Activated effector memory CD4-positive, alpha-beta T cell treated with Interleukin-2 at 50 U/mL for 16 hours (primary cell): ENCODE measurements at regions not wholly inside any gene's neighbourhood (a gene's known extent, or its start where the extent isn't known, plus 50 kb on each side); places are given as distances from the start of the nearest gene placed in this dataset.
A peak's percentile ranks its signal among the peaks of the same experiment; 100 is the strongest.
"Not testable (repeated sequence)": the region's sequence is repeated elsewhere in the genome, so short reads cannot be mapped to it uniquely, and the experiment has no call there.

ENCODE experiments used
- DNase-seq: peaks from one replicate; pipeline ENCODE4 v3.0.0-alpha.2; 2020

DNA sequence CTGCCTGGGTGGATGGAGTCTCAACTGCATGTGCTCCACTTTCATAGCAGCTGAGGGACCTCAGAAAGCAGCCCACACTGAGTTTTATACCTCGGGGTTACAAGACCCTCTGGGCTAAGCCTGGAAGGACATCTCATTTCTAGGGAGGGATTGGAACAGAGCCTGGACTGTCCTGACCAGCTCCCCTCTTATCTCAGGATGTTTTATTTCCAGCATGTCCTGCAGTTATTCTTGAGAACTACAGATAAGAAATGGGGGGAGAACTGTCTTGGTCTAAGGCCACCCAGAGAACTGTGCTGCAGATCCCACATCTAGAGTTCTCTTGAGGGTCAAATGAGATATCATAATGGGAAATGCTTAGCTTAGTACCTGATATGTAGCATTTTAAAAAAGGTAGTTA is 97.3 kb upstream of the CHD6 start:
- no peak for DNase-seq

DNA sequence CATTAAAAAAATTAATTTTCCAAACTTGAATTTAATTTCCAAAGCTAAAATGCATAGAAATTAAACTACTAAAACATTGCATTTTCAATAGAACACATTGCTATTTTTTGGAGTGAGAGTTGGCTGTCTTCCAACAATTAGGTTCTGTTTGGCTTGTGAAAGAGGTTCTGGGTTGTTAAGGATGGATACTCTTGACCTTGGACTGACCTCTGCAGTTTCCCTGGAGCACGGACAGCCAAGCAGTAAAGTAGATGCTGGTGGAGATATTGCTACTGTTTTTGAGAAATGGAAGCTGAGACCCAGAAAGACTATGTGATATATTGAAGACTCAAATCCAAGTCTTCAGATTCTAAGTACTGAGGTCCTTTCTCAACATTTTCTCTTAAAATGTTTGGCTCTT is 95.9 kb upstream of the CHD6 start:
- no peak for DNase-seq

DNA sequence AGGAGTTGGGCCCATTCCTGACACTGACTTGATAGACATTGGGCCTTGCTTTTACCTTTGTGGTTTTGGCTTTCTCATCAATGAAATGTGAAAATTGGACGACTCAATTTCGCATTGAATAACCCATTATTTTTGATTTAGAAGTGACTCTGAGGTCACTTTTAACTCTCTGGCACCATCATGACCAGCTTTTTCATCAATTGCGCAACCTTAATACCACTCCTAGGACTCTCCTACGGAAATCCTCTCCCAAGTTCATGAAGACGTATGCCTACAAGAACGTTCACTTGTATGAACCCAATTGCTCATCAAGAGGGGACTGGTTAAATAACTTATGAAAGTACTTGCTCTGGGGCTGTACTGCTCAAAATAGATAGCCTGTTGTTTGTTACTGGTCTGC is 86.7 kb upstream of the CHD6 start:
- DNase-seq = no peak

DNA sequence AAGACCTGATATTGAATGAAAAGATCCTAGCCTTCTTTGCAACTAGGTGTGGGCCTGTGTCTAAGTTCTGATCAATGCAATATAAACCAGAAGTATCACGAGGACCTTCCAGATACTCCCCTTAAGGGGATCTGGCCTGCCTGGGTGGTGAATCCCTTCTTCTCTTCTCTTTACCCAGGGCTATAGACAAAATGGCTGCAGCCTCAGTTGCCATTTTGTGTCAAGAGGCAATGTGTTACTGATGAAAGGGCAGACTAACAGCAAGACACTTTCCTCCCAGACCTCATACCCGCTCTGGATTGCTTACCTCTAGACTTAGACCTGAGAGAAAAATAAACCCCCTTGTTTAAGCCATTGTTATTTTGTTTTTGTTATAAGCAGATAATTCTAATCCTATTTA is 84.5 kb upstream of the CHD6 start:
- no peak for DNase-seq

DNA sequence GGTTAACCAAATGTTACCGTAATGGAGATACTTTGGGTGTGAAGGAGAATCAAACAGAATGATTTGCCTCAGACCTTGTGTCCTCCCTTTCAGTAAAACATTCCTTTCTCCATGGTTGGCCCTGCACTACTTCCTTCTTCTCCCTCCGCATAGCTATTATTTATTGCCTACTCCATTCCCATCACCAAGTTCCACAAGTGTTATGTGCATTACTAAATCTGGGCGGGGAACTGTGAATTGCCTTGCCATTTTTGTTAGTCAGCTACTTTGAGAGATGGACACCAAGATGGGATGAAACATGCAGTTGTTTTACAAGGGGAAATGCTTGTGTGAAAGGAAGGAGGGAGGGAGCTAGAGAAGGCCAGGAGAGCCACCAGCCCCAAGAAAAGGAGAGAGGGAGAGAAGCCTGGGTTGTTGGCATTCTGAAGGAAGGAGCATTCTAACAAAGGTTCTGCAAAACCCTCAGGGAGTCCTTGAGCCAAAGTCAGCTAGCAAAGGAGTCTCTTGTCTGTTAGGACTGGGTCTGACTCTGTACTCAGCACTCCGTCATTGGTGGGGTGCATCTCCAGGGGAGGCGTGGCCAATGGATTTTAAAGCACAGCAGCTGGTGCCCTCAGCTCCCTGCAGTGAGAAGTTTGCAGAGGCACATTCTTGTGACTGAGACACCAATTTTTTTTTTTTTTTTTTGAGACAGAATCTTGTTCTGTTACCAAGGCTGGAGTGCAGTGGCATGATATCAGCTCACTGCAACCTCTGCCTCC is 83.6 kb upstream of the CHD6 start:
- DNase-seq = no peak

DNA sequence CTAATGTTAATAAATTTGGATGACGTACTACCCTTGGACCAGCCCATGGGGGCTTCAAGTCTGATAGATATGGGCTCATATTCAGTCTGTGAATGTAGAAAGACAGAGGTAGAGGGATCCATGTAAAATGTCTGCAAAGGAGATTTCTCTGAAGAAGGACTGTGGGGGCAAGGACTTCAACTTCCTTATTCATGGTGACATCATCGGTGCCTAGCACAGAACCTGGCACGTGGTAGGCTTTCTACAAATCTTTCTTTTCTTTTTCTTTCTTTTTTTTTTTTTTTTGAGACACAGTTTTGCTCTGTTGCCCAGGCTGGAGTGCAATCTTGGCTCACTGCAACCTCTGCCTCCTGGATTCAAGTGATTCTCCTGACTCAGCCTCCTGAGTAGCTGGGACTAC is 81.5 kb upstream of the CHD6 start:
- not testable (repeated sequence) for DNase-seq

DNA sequence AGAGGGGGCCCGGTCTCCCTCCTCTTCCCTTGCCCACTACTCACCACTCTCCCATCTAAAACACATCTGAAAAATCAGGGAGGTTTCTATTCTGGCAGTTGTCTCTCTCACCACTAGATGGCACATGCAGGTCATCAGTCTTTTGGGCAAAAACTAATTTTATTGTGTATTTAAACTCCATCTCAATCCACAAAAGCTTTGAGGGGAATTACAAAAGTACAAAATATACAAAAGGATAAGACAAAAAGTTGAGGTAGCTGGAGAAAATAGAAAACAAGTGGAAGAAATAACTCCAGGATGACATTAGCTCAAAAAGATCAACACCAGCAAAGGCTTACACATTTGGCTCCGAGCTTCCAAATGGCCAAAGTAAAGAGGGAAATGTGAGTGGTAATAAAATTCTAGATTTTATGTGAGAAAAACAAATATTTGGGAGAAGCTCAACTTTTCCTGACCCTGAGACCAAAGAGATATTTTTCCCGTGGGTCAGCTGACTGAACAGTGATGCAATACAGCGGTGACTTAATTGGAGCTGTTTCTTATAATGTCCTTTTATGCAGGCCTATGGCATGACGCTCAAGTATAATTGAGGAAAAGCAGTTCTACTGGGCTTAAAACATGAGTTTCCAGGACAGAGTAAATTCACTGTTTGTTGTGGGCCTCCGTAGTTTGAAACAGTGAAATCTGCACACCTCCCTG is 79.8 kb upstream of the CHD6 start:
- no peak for DNase-seq

DNA sequence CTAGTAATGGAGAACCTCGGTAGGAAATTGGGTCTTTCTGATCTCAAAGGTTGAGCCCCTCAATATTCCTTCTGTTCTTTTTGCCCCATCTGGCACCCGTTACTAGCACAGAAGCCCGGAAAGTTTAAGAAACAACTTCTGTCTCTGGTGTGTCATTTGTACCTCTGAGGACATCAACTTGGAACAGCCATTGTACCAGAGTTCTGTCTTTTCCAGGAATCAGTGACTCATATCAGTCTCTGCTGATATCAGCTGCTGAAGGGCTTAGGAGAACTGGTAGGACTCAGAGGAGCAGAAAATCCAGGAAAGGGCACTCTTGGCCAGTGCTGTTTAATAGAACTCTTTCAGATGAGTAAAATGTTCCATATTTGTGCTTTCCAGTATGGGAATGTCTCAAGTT is 78.3 kb upstream of the CHD6 start:
- DNase-seq = no peak

DNA sequence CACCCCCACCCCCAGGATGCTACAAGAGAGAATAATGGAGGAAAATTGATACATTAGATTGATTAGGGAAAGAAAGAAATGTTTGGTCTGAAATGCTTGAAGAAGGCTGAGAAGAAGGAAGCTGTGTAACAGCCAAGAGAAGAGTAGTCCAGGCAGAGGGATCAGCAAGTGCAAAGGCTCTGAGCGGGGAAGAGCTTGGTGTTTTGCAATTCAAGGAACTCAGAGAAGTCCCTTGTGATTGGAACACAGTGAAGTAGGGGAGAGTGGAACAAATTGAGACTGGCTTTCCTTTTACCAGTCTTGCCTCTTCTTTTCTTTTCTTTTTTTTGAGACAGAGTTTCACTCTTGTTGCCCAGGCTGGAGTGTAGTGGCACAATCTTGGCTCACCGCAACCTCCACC is 76.6 kb upstream of the CHD6 start:
- no peak for DNase-seq

DNA sequence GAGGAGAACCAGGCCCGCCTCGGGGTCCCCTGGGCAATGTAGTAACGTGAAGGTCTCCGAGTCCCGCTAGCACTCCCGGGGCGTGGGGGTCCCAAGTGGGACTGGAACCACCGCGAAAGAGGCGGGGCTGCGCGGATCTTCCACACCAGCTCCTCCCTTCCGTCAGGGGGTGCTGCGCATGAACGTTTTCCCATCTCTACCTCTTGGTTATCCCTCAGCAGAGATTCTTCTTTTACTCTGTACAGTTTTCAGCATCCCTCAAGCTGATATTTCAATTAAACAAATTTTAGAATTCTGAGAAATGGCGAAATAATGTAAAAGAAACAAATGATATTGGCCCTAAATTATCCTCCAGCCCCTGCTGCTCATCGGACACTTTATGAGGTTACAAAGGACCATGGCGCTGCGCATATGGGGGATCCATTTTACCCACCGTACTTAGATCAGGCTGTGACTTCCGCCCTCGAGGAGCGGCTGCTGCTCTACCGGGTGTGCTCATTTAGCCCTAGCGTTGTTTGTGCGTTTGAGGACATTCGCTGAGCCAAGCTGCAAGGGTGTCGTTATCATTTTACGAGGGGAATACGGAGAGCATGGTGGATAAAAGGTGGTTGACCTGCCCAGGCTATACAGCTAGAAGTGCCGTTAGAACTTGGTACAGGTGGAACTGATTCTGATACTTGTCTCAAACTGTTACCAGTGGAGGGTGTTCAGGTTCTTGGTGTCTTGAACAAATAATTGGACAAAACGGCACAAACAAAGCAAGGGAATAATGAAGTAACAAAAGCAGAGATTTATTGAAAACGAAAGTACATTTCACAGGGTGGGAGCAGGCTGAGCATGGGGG is 75.2 kb upstream of the CHD6 start:
- peak; percentile 72 for DNase-seq

DNA sequence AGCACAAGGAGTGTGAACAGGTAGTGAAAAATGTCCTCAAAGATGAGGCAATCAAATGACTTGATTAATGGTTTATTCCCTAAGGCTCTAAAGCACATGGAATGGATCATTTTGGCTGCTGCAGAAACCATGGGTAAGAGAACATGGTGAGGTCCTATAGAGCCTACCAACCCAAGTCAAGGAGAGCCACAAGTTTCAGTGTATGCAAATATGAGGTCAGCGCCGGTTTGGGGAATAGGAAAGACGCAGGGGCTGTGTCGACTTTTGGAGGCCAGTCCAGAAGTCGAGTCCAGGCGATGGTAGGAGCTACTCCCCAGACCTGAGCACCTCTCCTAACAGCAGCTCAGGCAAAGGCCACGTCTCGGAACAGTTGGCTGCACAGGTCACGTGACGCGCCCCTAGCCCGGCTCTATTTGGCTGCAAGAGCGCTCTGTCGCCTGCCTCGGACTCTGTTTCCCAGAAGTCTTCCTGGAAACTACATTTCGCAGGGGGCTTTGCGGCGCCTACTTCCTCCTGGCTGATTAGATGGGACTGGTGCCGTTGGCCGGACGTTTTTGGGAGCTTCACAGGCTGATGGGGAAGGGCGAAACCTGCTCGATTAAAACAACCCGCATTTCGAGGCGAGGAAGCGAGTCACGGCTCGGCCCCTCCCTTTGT is 74.4 kb upstream of the CHD6 start:
- DNase-seq = peak; percentile 69

DNA sequence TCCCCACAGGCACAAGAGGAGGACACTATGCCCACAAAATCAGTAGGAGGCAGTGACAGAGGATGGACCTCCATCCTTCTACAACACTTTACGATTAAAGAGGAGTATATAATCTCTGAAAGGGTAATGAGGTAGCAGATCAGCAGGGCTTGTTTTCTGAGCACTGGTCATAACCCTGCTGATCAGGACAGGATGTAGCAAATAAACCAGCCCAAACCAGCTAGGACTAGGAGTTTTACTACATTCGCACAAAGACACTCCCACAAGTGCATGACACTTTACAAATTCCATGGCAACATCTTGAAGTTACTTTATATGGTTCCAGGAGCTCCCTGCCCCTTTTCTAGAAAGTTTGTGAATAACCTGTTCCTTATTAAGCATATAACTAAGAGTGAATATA is 73.3 kb upstream of the CHD6 start:
- DNase-seq = no peak

DNA sequence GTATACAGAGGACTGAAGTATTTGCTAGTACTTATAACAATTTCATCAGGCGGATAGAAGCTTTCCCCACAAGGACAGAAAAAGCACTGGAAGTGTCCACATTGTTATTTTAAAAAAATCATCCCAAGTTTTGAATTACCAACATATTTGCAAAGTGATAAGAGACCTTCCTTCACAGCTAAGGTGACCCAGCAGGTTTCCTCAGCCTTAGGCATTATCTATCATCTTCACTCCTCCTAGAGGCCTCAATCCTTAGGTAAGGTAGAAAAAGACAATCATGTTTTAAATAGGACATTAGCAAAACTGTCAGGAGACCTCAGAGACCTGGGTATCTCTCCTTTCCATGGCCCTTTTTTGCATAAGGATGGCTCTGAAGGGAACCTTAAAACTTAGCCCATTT is 72.5 kb upstream of the CHD6 start:
- no peak for DNase-seq

DNA sequence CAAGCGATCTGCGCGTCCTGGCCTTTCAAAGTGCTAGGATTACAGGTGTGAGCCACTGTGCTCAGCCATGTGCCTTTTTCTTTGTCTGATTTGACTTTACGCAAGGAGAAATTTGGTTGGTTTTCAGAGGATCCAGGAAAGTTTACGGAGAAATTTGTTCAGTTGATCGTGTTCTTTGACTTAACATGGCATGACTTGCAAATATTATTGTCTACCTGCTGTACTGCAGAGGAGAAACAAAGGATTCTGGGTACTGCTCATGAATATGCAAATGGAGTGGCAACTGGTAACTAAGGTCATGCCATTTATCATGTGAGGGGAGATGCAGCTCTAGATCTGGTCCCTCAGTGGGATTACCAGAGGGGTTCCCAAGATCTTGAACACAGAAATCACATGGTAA is 68.8 kb upstream of the CHD6 start:
- DNase-seq = no peak

DNA sequence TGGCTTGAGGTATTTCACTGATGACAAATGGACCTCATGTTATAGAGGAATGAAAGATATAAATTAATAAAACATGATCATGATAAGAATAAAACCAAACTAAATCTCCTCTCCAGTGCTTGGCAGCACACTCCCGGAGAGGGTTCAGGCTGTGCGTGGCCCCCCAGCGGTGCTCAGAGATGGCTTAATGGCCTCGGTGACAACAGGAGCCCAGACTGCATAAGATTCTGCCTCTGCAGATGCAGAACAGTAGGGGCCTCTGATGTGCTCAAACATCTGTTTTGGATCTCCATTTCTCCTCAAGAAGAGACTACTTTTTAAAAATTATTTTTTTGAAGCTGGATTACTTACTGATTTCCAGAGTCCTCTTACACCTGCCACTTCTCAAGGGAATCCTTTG is 67.0 kb upstream of the CHD6 start:
- not testable (repeated sequence) for DNase-seq

DNA sequence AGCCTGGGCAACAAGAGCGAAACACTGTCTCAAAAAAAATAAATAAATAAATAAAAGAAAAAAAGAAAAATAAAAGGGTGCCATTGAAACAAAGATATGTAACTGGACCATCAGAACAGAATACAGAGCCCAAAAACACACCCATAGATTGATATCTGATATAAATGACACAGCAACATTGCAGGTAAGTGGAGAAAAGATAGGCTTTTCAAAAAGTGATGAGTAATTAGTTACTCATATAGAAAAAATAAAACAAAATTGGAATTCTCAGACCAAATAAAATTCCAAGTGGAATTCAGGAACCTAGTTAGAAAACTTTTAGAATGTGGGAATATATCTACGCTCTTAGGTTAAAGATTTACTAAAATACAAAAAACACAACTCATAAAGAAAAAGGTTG is 60.6 kb upstream of the CHD6 start:
- no peak for DNase-seq

DNA sequence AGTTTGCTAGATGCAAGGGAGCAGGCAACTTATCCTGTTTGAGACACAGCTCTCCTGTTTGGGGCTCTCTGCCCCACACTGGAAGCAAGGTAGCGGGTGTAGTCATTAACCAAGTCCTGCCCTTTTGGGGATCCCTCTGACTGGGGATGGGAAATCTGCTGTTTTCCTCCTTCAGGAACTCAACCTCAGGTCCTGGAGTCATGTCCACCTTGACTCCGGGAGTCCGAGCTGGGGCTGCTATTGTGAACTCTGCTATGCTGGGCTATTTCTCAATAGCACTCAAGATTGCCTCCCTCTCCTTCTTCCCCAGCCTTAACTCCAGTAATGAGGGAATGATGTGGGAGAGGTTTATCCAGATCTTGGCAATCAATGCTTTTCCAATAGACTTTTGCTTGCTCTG is 54.1 kb upstream of the CHD6 start:
- DNase-seq = no peak

DNA sequence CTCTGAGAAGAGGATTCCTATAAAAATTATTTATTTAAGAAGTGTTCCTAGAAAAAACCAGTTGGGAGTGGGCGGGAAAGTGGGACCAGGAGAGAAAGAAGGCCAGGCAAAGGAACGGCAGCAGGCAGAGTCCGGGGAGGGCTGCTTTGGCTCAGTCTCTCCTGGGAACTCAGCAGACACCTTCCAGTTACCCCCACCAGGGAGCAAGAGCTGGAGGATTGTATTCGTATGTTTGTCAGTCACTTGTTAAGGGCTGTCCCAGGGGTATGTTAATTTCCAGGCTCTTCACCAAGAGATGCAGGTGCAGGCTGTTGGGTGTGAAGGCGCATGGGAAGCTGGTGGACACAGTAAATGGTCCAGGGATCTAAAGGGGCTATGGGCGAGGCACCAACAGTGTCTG is 53.0 kb upstream of the CHD6 start:
- DNase-seq = no peak

DNA sequence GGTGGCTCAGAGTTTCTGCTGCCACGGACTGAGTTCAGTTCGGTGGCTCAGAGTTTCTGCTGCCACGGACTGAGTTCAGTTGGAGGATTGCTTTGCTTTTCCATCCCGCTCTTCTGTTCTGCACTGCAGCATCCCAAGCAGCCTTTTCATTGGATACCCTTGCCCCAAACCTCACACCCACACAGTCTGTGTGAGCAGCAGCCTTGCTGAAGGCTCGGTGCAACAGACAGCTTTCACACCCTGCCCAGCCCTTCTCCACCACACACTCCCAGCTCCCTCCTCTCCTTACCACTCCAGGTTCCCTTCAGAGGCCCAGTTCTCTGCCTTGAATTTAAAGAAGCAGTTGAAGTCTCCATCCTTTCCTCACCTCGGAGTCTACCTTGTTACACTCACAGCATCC is 52.5 kb upstream of the CHD6 start:
- no peak for DNase-seq

DNA sequence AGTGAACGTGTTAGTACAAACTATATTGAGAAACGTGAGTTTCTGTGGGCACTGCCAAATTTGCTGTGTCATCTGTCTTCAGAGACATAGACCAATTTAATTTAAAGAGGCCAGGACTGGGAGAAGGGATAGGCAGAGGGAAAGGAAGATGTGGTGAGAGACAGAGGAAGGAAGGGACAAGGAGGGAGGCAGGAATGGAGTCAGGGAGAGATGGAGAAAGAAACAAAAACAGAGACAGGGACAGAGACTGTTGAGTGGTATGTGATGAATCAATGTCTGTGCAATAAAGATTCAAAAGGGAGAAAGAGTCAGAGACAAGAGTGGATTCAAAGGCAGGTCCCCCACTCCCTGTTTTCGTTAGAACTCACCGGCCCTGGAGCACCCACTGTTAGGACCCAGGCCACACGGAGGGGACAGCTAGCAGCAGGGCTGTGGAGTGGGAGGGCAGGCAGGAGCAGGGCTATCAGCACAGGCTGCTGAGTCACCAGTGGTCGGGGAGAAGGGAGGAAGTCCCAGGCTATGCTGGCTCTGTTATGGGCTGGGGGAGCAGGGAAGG is 51.6 kb upstream of the CHD6 start:
- DNase-seq = no peak

DNA sequence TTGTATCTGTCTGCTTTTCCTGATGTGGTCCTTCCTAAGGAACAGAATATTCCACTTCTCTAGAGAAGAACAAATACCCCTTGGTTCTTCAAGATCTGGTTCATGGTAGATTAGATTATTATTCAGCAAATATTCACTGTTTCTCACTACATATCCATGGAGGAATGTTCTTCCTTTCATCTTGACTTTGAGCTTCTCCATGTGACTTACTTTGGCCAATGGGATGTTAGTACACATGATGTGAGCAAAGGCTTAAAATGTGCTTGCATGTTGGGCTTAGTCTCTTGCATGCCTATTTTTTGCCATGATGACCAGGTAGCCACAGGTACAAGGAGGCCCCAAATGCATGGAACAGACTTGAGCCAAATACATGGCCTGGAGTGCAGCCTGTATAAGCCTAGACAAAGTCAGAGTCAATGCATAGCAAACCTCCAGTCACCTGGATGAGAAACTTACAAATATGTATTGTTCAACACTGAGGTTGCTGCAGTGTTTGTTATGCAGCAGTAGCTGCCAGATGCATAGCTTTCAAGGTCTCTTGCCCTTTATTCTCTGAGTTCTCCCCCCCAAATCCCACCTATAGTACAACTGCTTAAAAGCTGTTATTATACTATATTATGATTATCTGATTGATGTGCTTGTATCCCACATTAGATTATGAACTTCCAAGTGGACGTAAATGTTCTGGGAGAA is 50.0 kb upstream of the CHD6 start:
- no peak for DNase-seq
